ENCODE measurements at regions not wholly inside any gene's neighbourhood (a gene's known extent, or its start where the extent isn't known, plus 50 kb on each side); places are given as distances from the start of the nearest gene placed in this dataset.
"Not testable (repeated sequence)": the region's sequence is repeated elsewhere in the genome, so short reads cannot be mapped to it uniquely, and the experiment has no call there.

GRCh38 chr4:4028752-4029151 is 198.0 kb downstream of the OTOP1 start:
- DNase-seq (ENCODE audit: low spot score); FAIRE-seq: not testable (repeated sequence)

- DNase-seq (ENCODE audit: low spot score); FAIRE-seq: not testable (repeated sequence)
Measured at GRCh38 chr4:4030509-4030908, 196.2 kb downstream of the OTOP1 start.

- not testable (repeated sequence) for FAIRE-seq; DNase-seq (ENCODE audit: low spot score)
Measured at GRCh38 chr4:4031446-4032135, 195.1 kb downstream of the OTOP1 start.

- FAIRE-seq; DNase-seq (ENCODE audit: low spot score): not testable (repeated sequence)
Measured at GRCh38 chr4:4032364-4032763, 194.4 kb downstream of the OTOP1 start.

GRCh38 chr4:4032801-4033605 is 193.7 kb downstream of the OTOP1 start:
- DNase-seq (ENCODE audit: low spot score); FAIRE-seq: not testable (repeated sequence)

GRCh38 chr4:4037399-4038138 is 189.2 kb downstream of the OTOP1 start:
- not testable (repeated sequence) for FAIRE-seq; DNase-seq (ENCODE audit: low spot score)

- FAIRE-seq; DNase-seq (ENCODE audit: low spot score): not testable (repeated sequence)
Measured at GRCh38 chr4:4045823-4046222, 180.9 kb downstream of the OTOP1 start.

GRCh38 chr4:4046686-4047085 is 180.0 kb downstream of the OTOP1 start:
- DNase-seq (ENCODE audit: low spot score); FAIRE-seq: not testable (repeated sequence)

GRCh38 chr4:4047202-4047601 is 179.5 kb downstream of the OTOP1 start:
- DNase-seq (ENCODE audit: low spot score); FAIRE-seq: not testable (repeated sequence)

GRCh38 chr4:4048227-4048626 is 178.5 kb downstream of the OTOP1 start:
- not testable (repeated sequence) for DNase-seq (ENCODE audit: low spot score); FAIRE-seq

GRCh38 chr4:4050781-4051180 is 175.9 kb downstream of the OTOP1 start:
- not testable (repeated sequence) for FAIRE-seq; DNase-seq (ENCODE audit: low spot score)

GRCh38 chr4:4052933-4053332 is 173.8 kb downstream of the OTOP1 start:
- not testable (repeated sequence) for DNase-seq (ENCODE audit: low spot score); FAIRE-seq

GRCh38 chr4:4057226-4057625 is 169.5 kb downstream of the OTOP1 start:
- not testable (repeated sequence) for DNase-seq (ENCODE audit: low spot score); FAIRE-seq

- not testable (repeated sequence) for FAIRE-seq; DNase-seq (ENCODE audit: low spot score)
Measured at GRCh38 chr4:4084171-4084570, 142.6 kb downstream of the OTOP1 start.

GRCh38 chr4:4089716-4090419 is 136.9 kb downstream of the OTOP1 start:
- DNase-seq (ENCODE audit: low spot score) = peak; percentile 9

GRCh38 chr4:4090720-4091119 is 136.0 kb downstream of the OTOP1 start:
- not testable (repeated sequence) for FAIRE-seq; DNase-seq (ENCODE audit: low spot score)

More at GRCh38 chr4:4089716-4090419, 136.9 kb downstream of the OTOP1 start:
- FAIRE-seq = not testable (repeated sequence)

- FAIRE-seq; DNase-seq (ENCODE audit: low spot score): not testable (repeated sequence)
Measured at GRCh38 chr4:4092159-4092558, 134.6 kb downstream of the OTOP1 start.

- DNase-seq (ENCODE audit: low spot score); FAIRE-seq: not testable (repeated sequence)
Measured at GRCh38 chr4:4099610-4100009, 127.1 kb downstream of the OTOP1 start.

GRCh38 chr4:4106923-4107322 is 119.8 kb downstream of the OTOP1 start:
- FAIRE-seq; DNase-seq (ENCODE audit: low spot score): not testable (repeated sequence)

- not testable (repeated sequence) for FAIRE-seq
- peak; percentile 78 for DNase-seq (ENCODE audit: low spot score)
Measured at GRCh38 chr4:4107411-4108107, 119.2 kb downstream of the OTOP1 start.

Measured in urothelium cell line (cell line).